H9 (cell line): ENCODE measurements at regions not wholly inside any gene's neighbourhood (a gene's known extent, or its start where the extent isn't known, plus 50 kb on each side); places are given as distances from the start of the nearest gene placed in this dataset.

Experiments
- DNase-seq: peaks from one replicate; pipeline ENCODE4 v3.0.0-alpha.2; 2017
- H2AFZ ChIP-seq: one replicate; pipeline ENCODE4 v1.6.1; 2013; ENCODE audit warnings: mild to moderate bottlenecking, low read length, control low read depth, moderate library complexity
- H2AK5ac ChIP-seq: 2 replicates; pipeline ENCODE4 v1.6.1; 2013; ENCODE audit warnings: low read length, control low read depth, mixed read lengths; ENCODE audit not compliant: insufficient read length
- H2BK120ac ChIP-seq: one replicate; pipeline ENCODE4 v1.6.1; 2013; ENCODE audit warnings: low read depth, mild to moderate bottlenecking, low read length, control low read depth, inconsistent platforms; ENCODE audit not compliant: poor library complexity, severe bottlenecking
- H2BK12ac ChIP-seq: 2 replicates; pipeline ENCODE4 v1.6.1; 2013; ENCODE audit warnings: low read length, control low read depth, mixed read lengths, low read depth; ENCODE audit not compliant: insufficient read length
- H2BK15ac ChIP-seq: 2 replicates; pipeline ENCODE4 v1.6.1; 2013; ENCODE audit warnings: low read depth, low read length, control low read depth
- H2BK20ac ChIP-seq: one replicate; pipeline ENCODE4 v1.6.1; 2013; ENCODE audit warnings: low read depth, mild to moderate bottlenecking, low read length, control low read depth, inconsistent platforms; ENCODE audit not compliant: poor library complexity, severe bottlenecking
- H2BK5ac ChIP-seq: 2 replicates; pipeline ENCODE4 v1.6.1; 2013; ENCODE audit warnings: low read length, control low read depth, mixed read lengths; ENCODE audit not compliant: insufficient read length
- H3K14ac ChIP-seq: 2 replicates; pipeline ENCODE4 v1.6.1; 2013; ENCODE audit warnings: low read length, control low read depth; ENCODE audit not compliant: insufficient read depth
- H3K18ac ChIP-seq: 2 replicates; pipeline ENCODE4 v1.6.1; 2013; ENCODE audit warnings: low read depth, mild to moderate bottlenecking, mixed read lengths, low read length, control low read depth; ENCODE audit not compliant: insufficient read length
- H3K23ac ChIP-seq: 2 replicates; pipeline ENCODE4 v1.6.1; 2013; ENCODE audit warnings: low read length, control low read depth, mixed read lengths, low read depth; ENCODE audit not compliant: insufficient read length
- H3K23me2 ChIP-seq: 2 replicates; pipeline ENCODE4 v1.6.1; 2013; ENCODE audit warnings: low read depth, mild to moderate bottlenecking, mixed read lengths, low read length, control low read depth; ENCODE audit not compliant: insufficient read length, poor library complexity, severe bottlenecking
- H3K27ac ChIP-seq: 2 replicates; pipeline ENCODE4 v1.5.1; 2013; ENCODE audit warnings: low read length, control low read depth, mixed read lengths, low read depth; ENCODE audit not compliant: insufficient read length
- H3K27me3 ChIP-seq: 2 replicates; pipeline ENCODE4 v1.6.1; 2013; ENCODE audit warnings: low read length, control low read depth, inconsistent platforms; ENCODE audit not compliant: insufficient read depth
- H3K4ac ChIP-seq: 2 replicates; pipeline ENCODE4 v1.6.1; 2013; ENCODE audit warnings: low read depth, mild to moderate bottlenecking, control low read depth, inconsistent platforms, low read length, moderate library complexity
- H3K4me1 ChIP-seq: 2 replicates; pipeline ENCODE4 v1.6.1; 2013; ENCODE audit warnings: low read length, control low read depth, inconsistent platforms; ENCODE audit not compliant: insufficient read depth
- H3K4me2 ChIP-seq: 2 replicates; pipeline ENCODE4 v1.6.1; 2013; ENCODE audit warnings: low read length, control low read depth, mixed read lengths; ENCODE audit not compliant: insufficient read length, insufficient read depth
- H3K56ac ChIP-seq: 2 replicates; pipeline ENCODE4 v1.6.1; 2013; ENCODE audit warnings: low read depth, mild to moderate bottlenecking, mixed read lengths, low read length, control low read depth; ENCODE audit not compliant: insufficient read length
- H3K79me1 ChIP-seq: 2 replicates; pipeline ENCODE4 v1.6.1; 2013; ENCODE audit warnings: low read depth, mild to moderate bottlenecking, moderate library complexity, low read length, control low read depth, inconsistent platforms; ENCODE audit not compliant: insufficient read depth, poor library complexity, severe bottlenecking
- H3K79me2 ChIP-seq: 2 replicates; pipeline ENCODE4 v1.6.1; 2013; ENCODE audit warnings: low read length, control low read depth, inconsistent platforms; ENCODE audit not compliant: insufficient read depth
- H3K9ac ChIP-seq: 2 replicates; pipeline ENCODE4 v1.6.1; 2013; ENCODE audit warnings: low read length, control low read depth, mixed read lengths; ENCODE audit not compliant: insufficient read length; ENCODE audit errors: extremely low read depth
- H3K9me3 ChIP-seq: one replicate; pipeline ENCODE4 v1.6.1; 2013; ENCODE audit warnings: low read depth, low read length, inconsistent platforms; ENCODE audit not compliant: control insufficient read depth
- H3T11ph ChIP-seq: one replicate; pipeline ENCODE4 v1.6.1; 2013; ENCODE audit warnings: mild to moderate bottlenecking, low read length, control low read depth, inconsistent platforms
- H4K20me1 ChIP-seq: one replicate; pipeline ENCODE4 v1.6.1; 2013; ENCODE audit not compliant: control insufficient read depth, insufficient read length, insufficient read depth
- H4K5ac ChIP-seq: 2 replicates; pipeline ENCODE4 v1.6.1; 2013; ENCODE audit warnings: low read depth, mild to moderate bottlenecking, mixed read lengths, low read length, control low read depth; ENCODE audit not compliant: insufficient read length
- H4K8ac ChIP-seq: replicated peaks from 2 replicates; pipeline ENCODE4 v1.6.1; 2013; ENCODE audit warnings: low read length, control low read depth, mixed read lengths, low read depth; ENCODE audit not compliant: insufficient read length
- H4K91ac ChIP-seq: 2 replicates; pipeline ENCODE4 v1.6.1; 2013; ENCODE audit warnings: low read depth, mild to moderate bottlenecking, moderate library complexity, mixed read lengths, low read length, control low read depth; ENCODE audit not compliant: insufficient read length
- H3K27ac Mint-ChIP-seq, 3 experiments: 2 replicates in 2 of 3; 3 replicates in 1 of 3; pipeline ENCODE4 v1.8.0; 2020 to 2021; ENCODE audit warnings: mixed read lengths in 3 of 3, mild to moderate bottlenecking in 1 of 3, moderate library complexity in 1 of 3
- H3K27me3 Mint-ChIP-seq: 2 replicates; pipeline ENCODE4 v1.8.0; 2021; ENCODE audit warnings: low read depth, mild to moderate bottlenecking, moderate library complexity, mixed read lengths
- H3K36me3 Mint-ChIP-seq, 3 experiments: 2 replicates in 2 of 3; 3 replicates in 1 of 3; pipeline ENCODE4 v1.8.0; 2020 to 2021; ENCODE audit warnings: low read depth in 3 of 3, mixed read lengths in 3 of 3; ENCODE audit not compliant: insufficient read depth in 1 of 3
- H3K4me1 Mint-ChIP-seq, 2 experiments: 2 replicates each; pipeline ENCODE4 v1.8.0; 2020; ENCODE audit warnings: mixed read lengths in 2 of 2
- H3K4me3 Mint-ChIP-seq, 2 experiments: 2 replicates in 1 of 2; 3 replicates in 1 of 2; pipeline ENCODE4 v1.8.0; 2020 to 2021; ENCODE audit warnings: mild to moderate bottlenecking in 2 of 2, mixed read lengths in 2 of 2, moderate library complexity in 1 of 2
- H3K9me3 Mint-ChIP-seq, 2 experiments: 2 replicates in 1 of 2; 3 replicates in 1 of 2; pipeline ENCODE4 v1.8.0; 2020; ENCODE audit warnings: mild to moderate bottlenecking in 2 of 2, mixed read lengths in 2 of 2, moderate library complexity in 1 of 2
- WGBS: extraction: QIAGEN DNeasy Blood & Tissue Kit; methylation state at CpG from one replicate; pipeline ENCODE4 v1.1.7; 2013; ENCODE audit warnings: missing lambda C conversion rate, low lambda C conversion rate, mixed read lengths; ENCODE audit not compliant: insufficient read length; ENCODE audit errors: extremely low coverage; 5-methylcytosine and 5-hydroxymethylcytosine counted together
- TF ChIP-seq, protein P1 (sequence below): fragments of 200-600 bp; sonication (generic); conservative IDR thresholded peaks from 3 replicates; pipeline ENCODE4 v1.8.0; 2021; ENCODE audit warnings: antibody characterized with exemption, mild to moderate bottlenecking

DNA sequence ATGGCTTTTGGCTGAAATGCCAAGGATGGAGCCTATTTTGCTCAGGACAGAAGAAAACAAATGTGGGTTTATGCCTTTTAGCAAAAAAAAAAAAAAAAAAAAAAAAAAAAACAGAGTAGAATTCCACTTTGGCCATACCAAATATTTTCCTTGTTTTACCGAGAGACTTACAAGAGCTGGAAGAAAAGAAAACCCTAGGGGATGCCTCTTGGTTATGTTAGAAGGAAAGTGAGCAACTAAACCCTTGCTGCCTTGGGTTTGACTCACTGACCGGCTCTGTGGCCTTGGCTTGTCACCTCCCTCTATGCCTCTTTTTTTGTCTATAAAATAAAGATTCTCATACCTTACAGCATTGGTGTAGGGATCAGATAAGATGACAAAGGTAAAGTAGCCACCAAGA is 69.6 kb upstream of the ABCA1 start:
- Histone ChIP-seq H3K18ac (no peak overlapping the region), H3K4me1 (peaks cover 4% of the 10 kb centered on the region; the same call in 1 of the 2 replicates), H2BK120ac (no peak overlapping the region), H3K27me3 (peaks cover under 1% of the 10 kb centered on the region; the same call in 1 of the 2 replicates), H2BK15ac (no peak overlapping the region), H3K23me2 (no peaks in the 10 kb centered on the region), H3K27ac (no peak overlapping the region), H3T11ph (no peak overlapping the region), H3K9ac (no peak overlapping the region), H4K91ac (no peak overlapping the region), H2BK5ac (no peak overlapping the region), H4K5ac (no peak overlapping the region), H3K14ac (no peak overlapping the region), H3K79me1 (no peaks in the 10 kb centered on the region), H3K4me2 (no peak overlapping the region), H2BK12ac (no peak overlapping the region), H3K9me3 (no peaks in the 10 kb centered on the region), H2AFZ (no peak overlapping the region), H3K56ac (no peak overlapping the region), H3K79me2 (no peaks in the 10 kb centered on the region), H4K8ac (no peak overlapping the region), H3K23ac (no peak overlapping the region), H2AK5ac (no peak overlapping the region), H3K4ac (no peak overlapping the region), H4K20me1 (no peaks in the 10 kb centered on the region), H2BK20ac (no peak overlapping the region)
- Mint-ChIP-seq H3K36me3 (no peaks in the 10 kb centered on the region), H3K27ac (0 out of 7 replicates have a peak overlapping the region, but pooled peaks of 2 of the 3 experiments have one; percentile 39 to 55), H3K4me1 (peaks cover 43 to 44% of the 10 kb centered on the region in 2 experiments), H3K9me3 (no peaks in the 10 kb centered on the region), H3K4me3 (no peak overlapping the region), H3K27me3 (peaks cover 6% of the 10 kb centered on the region)
- no peak for DNase-seq
- WGBS = no CpG with 5 or more reads among the region's 2 CpGs
- TF ChIP-seq, protein P1, sequence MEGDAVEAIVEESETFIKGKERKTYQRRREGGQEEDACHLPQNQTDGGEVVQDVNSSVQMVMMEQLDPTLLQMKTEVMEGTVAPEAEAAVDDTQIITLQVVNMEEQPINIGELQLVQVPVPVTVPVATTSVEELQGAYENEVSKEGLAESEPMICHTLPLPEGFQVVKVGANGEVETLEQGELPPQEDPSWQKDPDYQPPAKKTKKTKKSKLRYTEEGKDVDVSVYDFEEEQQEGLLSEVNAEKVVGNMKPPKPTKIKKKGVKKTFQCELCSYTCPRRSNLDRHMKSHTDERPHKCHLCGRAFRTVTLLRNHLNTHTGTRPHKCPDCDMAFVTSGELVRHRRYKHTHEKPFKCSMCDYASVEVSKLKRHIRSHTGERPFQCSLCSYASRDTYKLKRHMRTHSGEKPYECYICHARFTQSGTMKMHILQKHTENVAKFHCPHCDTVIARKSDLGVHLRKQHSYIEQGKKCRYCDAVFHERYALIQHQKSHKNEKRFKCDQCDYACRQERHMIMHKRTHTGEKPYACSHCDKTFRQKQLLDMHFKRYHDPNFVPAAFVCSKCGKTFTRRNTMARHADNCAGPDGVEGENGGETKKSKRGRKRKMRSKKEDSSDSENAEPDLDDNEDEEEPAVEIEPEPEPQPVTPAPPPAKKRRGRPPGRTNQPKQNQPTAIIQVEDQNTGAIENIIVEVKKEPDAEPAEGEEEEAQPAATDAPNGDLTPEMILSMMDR = no peak
